Loucy (cell line): ENCODE measurements at regions not wholly inside any gene's neighbourhood (a gene's known extent, or its start where the extent isn't known, plus 50 kb on each side); places are given as distances from the start of the nearest gene placed in this dataset.

ENCODE experiments used
- H2AFZ ChIP-seq: fragments of 200-600 bp; sonication (generic); 2 replicates; pipeline ENCODE4 v1.6.0; 2016; ENCODE audit warnings: antibody characterized with exemption, mild to moderate bottlenecking, low read length, moderate library complexity
- H3F3A ChIP-seq: fragments of 200-600 bp; 2 replicates; pipeline ENCODE4 v1.6.0; 2016; ENCODE audit warnings: antibody characterized with exemption, low read depth, mild to moderate bottlenecking
- H3K27me3 ChIP-seq: fragments of 200-600 bp; sonication (generic); 2 replicates; pipeline ENCODE4 v1.6.1; 2014; ENCODE audit warnings: low read length, mild to moderate bottlenecking; ENCODE audit not compliant: insufficient read depth, poor library complexity, severe bottlenecking
- H3K36me3 ChIP-seq: fragments of 200-600 bp; sonication (generic); 2 replicates; pipeline ENCODE4 v1.6.1; 2016; ENCODE audit warnings: low read length; ENCODE audit not compliant: insufficient read depth
- H3K4me1 ChIP-seq: fragments of 200-600 bp; sonication (generic); 2 replicates; pipeline ENCODE4 v1.5.1; 2014; ENCODE audit warnings: low read length, mild to moderate bottlenecking; ENCODE audit not compliant: insufficient read depth, poor library complexity, severe bottlenecking
- H3K4me2 ChIP-seq: fragments of 200-600 bp; sonication (generic); 2 replicates; pipeline ENCODE4 v1.6.0; 2014; ENCODE audit warnings: antibody characterized with exemption, low read length, low read depth, mild to moderate bottlenecking; ENCODE audit not compliant: poor library complexity, severe bottlenecking
- H3K4me3 ChIP-seq: fragments of 200-600 bp; sonication (generic); 2 replicates; pipeline ENCODE4 v1.5.1; 2014; ENCODE audit warnings: low read length, mild to moderate bottlenecking, mixed read lengths; ENCODE audit not compliant: poor library complexity, severe bottlenecking
- H3K79me2 ChIP-seq: fragments of 200-600 bp; sonication (generic); 2 replicates; pipeline ENCODE4 v1.6.1; 2014; ENCODE audit warnings: low read length; ENCODE audit not compliant: insufficient read depth
- H3K9ac ChIP-seq: fragments of 200-600 bp; sonication (generic); 2 replicates; pipeline ENCODE4 v1.6.0; 2014; ENCODE audit warnings: mild to moderate bottlenecking, low read depth, low read length, moderate library complexity; ENCODE audit not compliant: poor library complexity, severe bottlenecking
- H3K9me2 ChIP-seq: fragments of 200-600 bp; sonication (generic); replicated peaks from 2 replicates; pipeline ENCODE4 v1.6.1; 2016; ENCODE audit warnings: low read depth, low read length, mixed read lengths
- H3K9me3 ChIP-seq: fragments of 200-600 bp; sonication (generic); 2 replicates; pipeline ENCODE4 v1.6.1; 2014; ENCODE audit warnings: mild to moderate bottlenecking, antibody characterized with exemption, low read length, low read depth; ENCODE audit not compliant: insufficient read depth
- H4K20me1 ChIP-seq: fragments of 200-600 bp; sonication (generic); 2 replicates; pipeline ENCODE4 v1.6.0; 2014; ENCODE audit warnings: antibody characterized with exemption, low read length, mild to moderate bottlenecking; ENCODE audit not compliant: insufficient read depth, poor library complexity, severe bottlenecking
- CTCF ChIP-seq: fragments of 200-600 bp; sonication (generic); conservative IDR thresholded peaks from 2 replicates; pipeline ENCODE4 v1.5.1; 2014; ENCODE audit warnings: mild to moderate bottlenecking, antibody characterized with exemption, low read length
- EZH2phosphoT487 ChIP-seq: fragments of 200-600 bp; IDR thresholded peaks from 2 replicates; pipeline ENCODE4 v1.6.1; 2018; ENCODE audit warnings: antibody characterized with exemption, mild to moderate bottlenecking, moderate library complexity, borderline replicate concordance

DNA sequence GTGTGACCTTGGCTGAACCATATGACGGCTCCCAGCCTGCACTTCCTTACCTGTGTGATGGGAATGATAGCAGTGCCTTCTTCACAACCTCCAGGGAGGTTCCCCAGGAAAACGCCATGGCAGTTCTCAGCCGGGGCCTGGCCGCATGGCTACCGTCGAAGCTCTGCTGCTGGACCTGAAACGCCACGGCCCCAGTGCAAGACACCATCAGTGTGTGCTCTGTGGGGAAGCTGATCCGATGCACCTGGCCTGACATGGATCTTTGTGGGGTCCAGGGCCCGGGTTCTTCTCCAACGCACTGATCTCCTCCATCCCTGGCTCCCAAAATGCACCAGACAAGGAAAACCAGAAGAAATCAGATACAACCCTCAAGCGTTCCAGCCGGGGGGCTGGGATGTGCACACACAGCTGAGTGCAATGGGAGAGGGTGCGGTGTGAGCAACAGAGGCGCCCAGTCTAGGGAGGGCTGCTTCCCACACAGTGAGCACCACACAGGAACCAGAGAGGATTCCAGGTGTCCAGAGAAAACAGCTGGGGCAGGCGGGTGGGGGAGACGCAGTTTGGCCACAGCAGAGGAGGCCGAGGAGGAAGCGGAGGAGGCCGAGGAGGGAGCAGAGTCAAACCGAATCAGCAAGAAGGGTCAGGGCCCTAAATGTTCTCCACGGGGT is 54.3 kb upstream of the ZNF469 start:
- H3K4me1 ChIP-seq = no peaks in the 10 kb centered on the region
- no peaks in the 10 kb centered on the region for H3K79me2 ChIP-seq
- H4K20me1 ChIP-seq = no peaks in the 10 kb centered on the region
- H3K9me3 ChIP-seq = no peaks in the 10 kb centered on the region; the same call in 1 of the 2 replicates
- no peak overlapping the region for H3K4me2 ChIP-seq
- TF ChIP-seq EZH2phosphoT487 (no peak), CTCF (no peak)
- H3F3A ChIP-seq = no peaks in the 10 kb centered on the region
- no peaks in the 10 kb centered on the region for H3K36me3 ChIP-seq
- no peak overlapping the region for H3K9ac ChIP-seq
- no peaks in the 10 kb centered on the region for H3K9me2 ChIP-seq
- H3K27me3 ChIP-seq = no peaks in the 10 kb centered on the region
- no peak overlapping the region for H2AFZ ChIP-seq
- no peak overlapping the region for H3K4me3 ChIP-seq

- H3K9me3 ChIP-seq = no peaks in the 10 kb centered on the region; the same call in 1 of the 2 replicates
- H3K9me2 ChIP-seq = no peaks in the 10 kb centered on the region
- no peak for TF ChIP-seq EZH2phosphoT487
- TF ChIP-seq CTCF = no peak
- no peaks in the 10 kb centered on the region for H3K36me3 ChIP-seq
- no peak overlapping the region for H3K4me3 ChIP-seq
- H3K4me1 ChIP-seq = no peaks in the 10 kb centered on the region
- no peak overlapping the region for H2AFZ ChIP-seq
- no peaks in the 10 kb centered on the region for H3F3A ChIP-seq
- no peaks in the 10 kb centered on the region for H3K27me3 ChIP-seq
- no peak overlapping the region for H3K4me2 ChIP-seq
- H4K20me1 ChIP-seq = no peaks in the 10 kb centered on the region
- H3K79me2 ChIP-seq = no peaks in the 10 kb centered on the region
- H3K9ac ChIP-seq = no peak overlapping the region
Observed at GRCh38 chr16:88329726-88330700, 52.7 kb upstream of the ZNF469 start.

DNA sequence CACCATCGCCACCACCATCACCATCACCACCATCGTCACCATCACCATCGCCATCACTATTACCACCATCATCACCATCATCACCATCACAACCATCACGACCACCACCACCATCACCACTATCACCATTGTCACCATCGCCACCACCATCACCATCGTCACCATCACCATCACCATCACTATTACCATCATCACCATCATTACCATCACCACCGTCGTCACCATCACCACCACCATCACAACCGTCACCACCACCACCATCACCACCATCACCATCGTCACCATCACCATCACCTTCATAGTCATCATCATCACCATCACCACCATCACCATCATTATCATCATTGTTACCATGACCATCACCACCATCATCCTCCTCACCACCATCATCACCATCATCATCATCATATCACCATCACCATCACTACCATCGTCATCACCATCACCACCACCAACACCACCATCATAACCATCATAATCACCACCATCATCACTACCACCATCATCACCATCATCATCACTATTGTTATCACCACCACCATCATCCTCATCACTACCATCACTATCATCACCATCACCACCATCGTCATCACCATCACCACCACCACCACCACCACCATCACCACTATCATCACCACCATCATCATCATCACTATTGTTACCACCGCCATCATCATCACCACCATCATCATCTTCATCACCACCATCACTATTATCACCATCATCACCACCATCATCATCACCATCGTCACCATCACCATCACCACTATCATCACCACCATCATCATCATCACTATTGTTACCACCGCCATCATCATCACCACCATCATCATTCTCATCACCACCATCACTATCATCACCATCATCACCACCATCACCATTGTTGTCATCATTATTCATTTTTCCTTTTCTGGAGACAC is 51.5 kb upstream of the ZNF469 start:
- H2AFZ ChIP-seq = no peak overlapping the region
- no peak overlapping the region for H3K9ac ChIP-seq
- H3K4me1 ChIP-seq = no peaks in the 10 kb centered on the region
- no peaks in the 10 kb centered on the region for H3K27me3 ChIP-seq
- no peak overlapping the region for H3K4me2 ChIP-seq
- H3K9me2 ChIP-seq = no peaks in the 10 kb centered on the region
- no peaks in the 10 kb centered on the region for H4K20me1 ChIP-seq
- no peaks in the 10 kb centered on the region for H3F3A ChIP-seq
- H3K79me2 ChIP-seq = no peaks in the 10 kb centered on the region
- H3K36me3 ChIP-seq = no peaks in the 10 kb centered on the region
- no peak overlapping the region for H3K4me3 ChIP-seq
- TF ChIP-seq CTCF (no peak), EZH2phosphoT487 (no peak)
- no peaks in the 10 kb centered on the region for H3K9me3 ChIP-seq
